ENCODE measurements at regions not wholly inside any gene's neighbourhood (a gene's known extent, or its start where the extent isn't known, plus 50 kb on each side); places are given as distances from the start of the nearest gene placed in this dataset.

DNA sequence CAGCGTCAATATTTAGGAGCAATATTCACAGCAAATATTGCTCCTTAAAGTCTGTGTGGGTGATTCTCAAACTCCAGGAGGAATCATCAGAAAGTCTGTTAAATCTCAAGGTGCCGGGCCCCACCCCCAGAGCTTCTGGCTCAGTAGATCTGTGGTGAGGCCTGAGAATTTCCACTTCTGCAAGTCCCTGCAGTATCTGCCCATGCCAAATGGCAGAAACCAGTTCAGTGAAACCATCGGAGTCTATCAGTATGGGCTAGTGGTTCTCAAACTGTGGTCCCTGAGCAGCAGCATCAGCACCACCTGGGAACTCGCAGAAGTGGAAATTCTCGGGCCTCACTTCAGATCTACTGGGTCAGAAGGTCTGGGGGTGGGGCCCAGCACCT lies 202.9 kb downstream of the SLC4A3 start:
- TF ChIP-seq, protein P1, sequence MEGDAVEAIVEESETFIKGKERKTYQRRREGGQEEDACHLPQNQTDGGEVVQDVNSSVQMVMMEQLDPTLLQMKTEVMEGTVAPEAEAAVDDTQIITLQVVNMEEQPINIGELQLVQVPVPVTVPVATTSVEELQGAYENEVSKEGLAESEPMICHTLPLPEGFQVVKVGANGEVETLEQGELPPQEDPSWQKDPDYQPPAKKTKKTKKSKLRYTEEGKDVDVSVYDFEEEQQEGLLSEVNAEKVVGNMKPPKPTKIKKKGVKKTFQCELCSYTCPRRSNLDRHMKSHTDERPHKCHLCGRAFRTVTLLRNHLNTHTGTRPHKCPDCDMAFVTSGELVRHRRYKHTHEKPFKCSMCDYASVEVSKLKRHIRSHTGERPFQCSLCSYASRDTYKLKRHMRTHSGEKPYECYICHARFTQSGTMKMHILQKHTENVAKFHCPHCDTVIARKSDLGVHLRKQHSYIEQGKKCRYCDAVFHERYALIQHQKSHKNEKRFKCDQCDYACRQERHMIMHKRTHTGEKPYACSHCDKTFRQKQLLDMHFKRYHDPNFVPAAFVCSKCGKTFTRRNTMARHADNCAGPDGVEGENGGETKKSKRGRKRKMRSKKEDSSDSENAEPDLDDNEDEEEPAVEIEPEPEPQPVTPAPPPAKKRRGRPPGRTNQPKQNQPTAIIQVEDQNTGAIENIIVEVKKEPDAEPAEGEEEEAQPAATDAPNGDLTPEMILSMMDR (IDR thresholded peaks at IDR 0.05) = no peak
- no peak for TF ChIP-seq ZFX (IDR thresholded peaks at IDR 0.05; ENCODE audit: borderline replicate concordance)

All from 22Rv1 (cell line).